NCI-H82 (cell line): ENCODE measurements at regions not wholly inside any gene's neighbourhood (a gene's known extent, or its start where the extent isn't known, plus 50 kb on each side); places are given as distances from the start of the nearest gene placed in this dataset.
"Not testable (repeated sequence)": the region's sequence is repeated elsewhere in the genome, so short reads cannot be mapped to it uniquely, and the experiment has no call there.

ENCODE experiments used
- DNase-seq: peaks from one replicate; lab custom pipeline; 2025; lab: John Stamatoyannopoulos, UW

GRCh38 chr15:70525551-70525950, 237.8 kb downstream of the UACA start:
- no peak for DNase-seq

GRCh38 chr15:70524470-70524869, 238.9 kb downstream of the UACA start:
- DNase-seq = no peak

GRCh38 chr15:70523616-70524015, 239.7 kb downstream of the UACA start:
- no peak for DNase-seq

- DNase-seq = no peak
Observed at GRCh38 chr15:70523192-70523591, 240.2 kb downstream of the UACA start.

GRCh38 chr15:70522323-70522966, 240.9 kb downstream of the UACA start:
- no peak for DNase-seq

- no peak for DNase-seq
Observed at GRCh38 chr15:70521576-70522322, 241.6 kb downstream of the UACA start.

- no peak for DNase-seq
Observed at GRCh38 chr15:70519616-70520015, 243.7 kb downstream of the UACA start.

GRCh38 chr15:70519004-70519365, 244.4 kb downstream of the UACA start:
- no peak for DNase-seq

GRCh38 chr15:70518201-70519003, 245.0 kb downstream of the UACA start:
- DNase-seq = no peak

GRCh38 chr15:70517194-70517590, 246.2 kb downstream of the UACA start:
- DNase-seq = no peak

GRCh38 chr15:70516408-70517193, 246.8 kb downstream of the UACA start:
- DNase-seq = peak; percentile 15

- no peak for DNase-seq
Observed at GRCh38 chr15:70514251-70514650, 249.1 kb downstream of the UACA start.

GRCh38 chr15:70513819-70514218, 249.5 kb downstream of the UACA start:
- no peak for DNase-seq

GRCh38 chr15:70512772-70513362, 250.5 kb downstream of the UACA start:
- peak; percentile 84 for DNase-seq

- DNase-seq = not testable (repeated sequence)
Observed at GRCh38 chr15:70511972-70512587, 251.3 kb downstream of the UACA start.

GRCh38 chr15:70510433-70510832, 252.9 kb downstream of the UACA start:
- no peak for DNase-seq

GRCh38 chr15:70509731-70510143, 253.6 kb downstream of the UACA start:
- no peak for DNase-seq

GRCh38 chr15:70509282-70509662, 254.1 kb downstream of the UACA start:
- DNase-seq = no peak

- no peak for DNase-seq
Observed at GRCh38 chr15:70508561-70509281, 254.6 kb downstream of the UACA start.

GRCh38 chr15:70507772-70508371, 255.5 kb downstream of the UACA start:
- peak; percentile 32 for DNase-seq
